OCI-LY3 (cell line): ENCODE measurements at regions not wholly inside any gene's neighbourhood (a gene's known extent, or its start where the extent isn't known, plus 50 kb on each side); places are given as distances from the start of the nearest gene placed in this dataset.

ENCODE experiments used
- CTCF ChIP-seq: fragments of 200-600, 300-600 bp; sonication (generic); IDR thresholded peaks from 2 replicates; pipeline ENCODE4 v1.5.1; 2014; ENCODE audit warnings: antibody characterized with exemption, low read length, low read depth
- EZH2phosphoT487 ChIP-seq: fragments of 200-600 bp; shearing (Covaris generic); IDR thresholded peaks from 2 replicates; pipeline ENCODE4 v1.6.1; 2018; ENCODE audit warnings: antibody characterized with exemption, mixed run types, low read depth

- TF ChIP-seq CTCF: no peak
- no peak for TF ChIP-seq EZH2phosphoT487
Measured at GRCh38 chr5:13606051-13606450, 338.4 kb downstream of the DNAH5 start.
